ENCODE measurements at regions not wholly inside any gene's neighbourhood (a gene's known extent, or its start where the extent isn't known, plus 50 kb on each side); places are given as distances from the start of the nearest gene placed in this dataset.

- ChIA-PET CTCF (interaction anchor here (0.9 to 1.0 kb wide), 2 partner anchors 18 to 27 kb away, joined by 3 read pairs; no protein-coding TSS in a partner anchor), POLR2A (no interaction called here)
These were observed 114.1 kb downstream of the TENT5A start for GRCh38 chr6:81638366-81638765.

GRCh38 chr6:81636930-81637568 lies 115.4 kb downstream of the TENT5A start:
- CTCF ChIA-PET = no interaction called here
- RAD21 ChIA-PET (ENCODE audit: unreplicated experiment) = no interaction called here
- BruUV-seq (replicated peaks) = no TSS peak
- TF ChIP-seq HDGF (IDR thresholded peaks at IDR 0.05) (no peak), ZNF207 (IDR thresholded peaks at IDR 0.05; ENCODE audit: borderline replicate concordance) (no peak), ZBTB4 (CRISPR knock-in tag; IDR thresholded peaks at IDR 0.05) (no peak), TCF7 (IDR thresholded peaks at IDR 0.05; ENCODE audit: borderline replicate concordance) (no peak), TARDBP (IDR thresholded peaks at IDR 0.05; ENCODE audit: borderline replicate concordance) (no peak), EZH2 (IDR thresholded peaks at IDR 0.05; ENCODE audit: borderline replicate concordance, control insufficient read depth, low read depth, low read length) (no peak), BHLHE40 (IDR thresholded peaks at IDR 0.05; ENCODE audit: borderline replicate concordance in 1 of 2, low read depth in 2 of 2, low read length in 1 of 2) (no peak), REST (IDR thresholded peaks at IDR 0.05; ENCODE audit: low read depth, low read length) (no peak), RB1 (IDR thresholded peaks at IDR 0.05; ENCODE audit: borderline replicate concordance) (no peak), SUZ12 (IDR thresholded peaks at IDR 0.05; ENCODE audit: unreplicated experiment) (no peak)

More at GRCh38 chr6:81638366-81638765, 114.1 kb downstream of the TENT5A start:
- H3K27ac ChIP-seq (ENCODE audit: control insufficient read depth, insufficient read depth) = no peak overlapping the region
- DNase-seq (ENCODE audit: low read depth, low spot score) (no peak), FAIRE-seq (no peak), ATAC-seq (no peak)
- 38% methylated on average over 4 of the region's 4 CpGs for WGBS (ENCODE audit: insufficient coverage, insufficient replicate concordance, low lambda C conversion rate, missing lambda C conversion rate)
- RAD21 ChIA-PET (ENCODE audit: unreplicated experiment) = no interaction called here
- BruUV-seq (replicated peaks) = no TSS peak
- H4K20me1 ChIP-seq (ENCODE audit: control insufficient read depth, insufficient read depth) = no peaks in the 10 kb centered on the region
- in situ Hi-C loops (cut with MboI) = no loop called here
- no peaks in the 10 kb centered on the region for H3K79me2 ChIP-seq (ENCODE audit: control insufficient read depth, insufficient read depth, low read length)
- no peaks in the 10 kb centered on the region for H3K4me1 ChIP-seq (ENCODE audit: control insufficient read depth, insufficient read depth, low read length)
- H2AFZ ChIP-seq (ENCODE audit: control insufficient read depth, low read depth, low read length) = no peak overlapping the region
- no peaks in the 10 kb centered on the region for H3K9me3 ChIP-seq (replicated peaks; ENCODE audit: control insufficient read depth, insufficient read depth, low read length)
- no peak for TF ChIP-seq ASH2L (IDR thresholded peaks at IDR 0.05; ENCODE audit: borderline replicate concordance, low read depth)
- no peaks in the 10 kb centered on the region for H3K27me3 ChIP-seq (replicated peaks in 1 of 2; ENCODE audit: control insufficient read depth in 2 of 2, insufficient read depth in 2 of 2, low read length in 1 of 2)
- SMC1A ChIA-PET (ENCODE audit: uncharacterized antibody, unreplicated experiment) = interaction anchor here (1.0 to 1.5 kb wide), 2 partner anchors 16 to 157 kb away, joined by 3 to 4 read pairs; no protein-coding TSS in a partner anchor
- no peak overlapping the region for H3K4me2 ChIP-seq (ENCODE audit: control insufficient read depth, insufficient read depth)
- H3K36me3 ChIP-seq (ENCODE audit: control insufficient read depth in 2 of 2, insufficient read depth in 2 of 2, low read length in 1 of 2) = no peaks in the 10 kb centered on the region
- H3K9ac ChIP-seq (ENCODE audit: control insufficient read depth, insufficient read depth, low read length) = no peak overlapping the region
- no peak overlapping the region for H3K4me3 ChIP-seq
- intact Hi-C loops (cut with micrococcal nuclease; ENCODE audit: unreplicated experiment) = no loop called here

More at GRCh38 chr6:81636930-81637568, 115.4 kb downstream of the TENT5A start:
- Histone ChIP-seq H3K4me2 (ENCODE audit: control insufficient read depth, insufficient read depth) (no peak overlapping the region), H3K36me3 (ENCODE audit: control insufficient read depth in 2 of 2, insufficient read depth in 2 of 2, low read length in 1 of 2) (no peaks in the 10 kb centered on the region), H3K9me3 (replicated peaks; ENCODE audit: control insufficient read depth, insufficient read depth, low read length) (no peaks in the 10 kb centered on the region), H3K4me1 (ENCODE audit: control insufficient read depth, insufficient read depth, low read length) (no peaks in the 10 kb centered on the region), H2AFZ (ENCODE audit: control insufficient read depth, low read depth, low read length) (no peak overlapping the region), H3K27ac (ENCODE audit: control insufficient read depth, insufficient read depth) (no peak overlapping the region), H4K20me1 (ENCODE audit: control insufficient read depth, insufficient read depth) (no peaks in the 10 kb centered on the region), H3K9ac (ENCODE audit: control insufficient read depth, insufficient read depth, low read length) (no peak overlapping the region), H3K79me2 (ENCODE audit: control insufficient read depth, insufficient read depth, low read length) (no peaks in the 10 kb centered on the region), H3K27me3 (replicated peaks in 1 of 2; ENCODE audit: control insufficient read depth in 2 of 2, insufficient read depth in 2 of 2, low read length in 1 of 2) (no peaks in the 10 kb centered on the region), H3K4me3 (no peak overlapping the region)
- 8% methylated on average over 5 of the region's 5 CpGs for WGBS (ENCODE audit: insufficient coverage, insufficient replicate concordance, low lambda C conversion rate, missing lambda C conversion rate)
- POLR2A ChIA-PET = no interaction called here
- no peak for DNase-seq (ENCODE audit: low read depth, low spot score)
- SMC1A ChIA-PET (ENCODE audit: uncharacterized antibody, unreplicated experiment) = interaction anchor here (0.7 to 1.5 kb wide), 4 partner anchors 11 to 155 kb away, joined by 3 to 4 read pairs (median 3); no protein-coding TSS in a partner anchor
- no peak for FAIRE-seq
- intact Hi-C loops (cut with micrococcal nuclease; ENCODE audit: unreplicated experiment) = no loop called here
- no peak for ATAC-seq
- in situ Hi-C loops (cut with MboI) = no loop called here
